Nephron (organoid): ENCODE measurements at regions not wholly inside any gene's neighbourhood (a gene's known extent, or its start where the extent isn't known, plus 50 kb on each side); places are given as distances from the start of the nearest gene placed in this dataset.

Experiments
- H3K27ac Mint-ChIP-seq, 3 experiments: 2 replicates each; pipeline ENCODE4 v1.8.0; 2020; ENCODE audit warnings: mixed read lengths in 3 of 3, mild to moderate bottlenecking in 2 of 3, moderate library complexity in 1 of 3
- H3K27me3 Mint-ChIP-seq: 2 replicates; pipeline ENCODE4 v1.8.0; 2021; ENCODE audit warnings: low read depth, mild to moderate bottlenecking, moderate library complexity, mixed read lengths
- H3K36me3 Mint-ChIP-seq: 2 replicates; pipeline ENCODE4 v1.8.0; 2020; ENCODE audit warnings: low read depth, mixed read lengths
- H3K4me1 Mint-ChIP-seq: 2 replicates; pipeline ENCODE4 v1.8.0; 2020; ENCODE audit warnings: mixed read lengths
- H3K4me3 Mint-ChIP-seq, 3 experiments: 2 replicates each; pipeline ENCODE4 v1.8.0; 2020; ENCODE audit warnings: mild to moderate bottlenecking in 3 of 3, mixed read lengths in 3 of 3, moderate library complexity in 2 of 3
- H3K9me3 Mint-ChIP-seq: 2 replicates; pipeline ENCODE4 v1.8.0; 2020; ENCODE audit warnings: mixed read lengths
- CTCF ChIP-seq, 3 experiments: fragments of 200-600 bp; sonication (generic); IDR thresholded peaks; one replicate each; pipeline ENCODE4 v1.5.0; 2021; ENCODE audit warnings: antibody characterized with exemption in 3 of 3; ENCODE audit not compliant: unreplicated experiment in 3 of 3

- Mint-ChIP-seq H3K4me3 (no peak overlapping the region), H3K27ac (no peak overlapping the region), H3K36me3 (peaks cover 37% of the 10 kb centered on the region), H3K9me3 (peaks cover 49% of the 10 kb centered on the region), H3K4me1 (no peaks in the 10 kb centered on the region), H3K27me3 (no peaks in the 10 kb centered on the region)
- no peak for TF ChIP-seq CTCF (IDR thresholded peaks at IDR 0.05; ENCODE audit: unreplicated experiment in 3 of 3)
Measured at GRCh38 chrX:74090049-74090448, 213.9 kb upstream of the ZCCHC13 start.

GRCh38 chrX:74085642-74086236 lies 218.2 kb upstream of the ZCCHC13 start:
- Mint-ChIP-seq H3K36me3 (peaks cover 39% of the 10 kb centered on the region), H3K27me3 (no peaks in the 10 kb centered on the region), H3K4me3 (no peak overlapping the region), H3K27ac (no peak overlapping the region), H3K9me3 (peaks cover 30% of the 10 kb centered on the region), H3K4me1 (no peaks in the 10 kb centered on the region)
- no peak for TF ChIP-seq CTCF (IDR thresholded peaks at IDR 0.05; ENCODE audit: unreplicated experiment in 3 of 3)

- no peaks in the 10 kb centered on the region for H3K4me1 Mint-ChIP-seq
- no peaks in the 10 kb centered on the region for H3K27me3 Mint-ChIP-seq
- peaks cover 44% of the 10 kb centered on the region for H3K9me3 Mint-ChIP-seq
- TF ChIP-seq CTCF (IDR thresholded peaks at IDR 0.05; ENCODE audit: unreplicated experiment in 3 of 3) = no peak
- peaks cover 53% of the 10 kb centered on the region for H3K36me3 Mint-ChIP-seq
- H3K27ac Mint-ChIP-seq = no peak overlapping the region
- no peak overlapping the region for H3K4me3 Mint-ChIP-seq
Measured at GRCh38 chrX:74080165-74080564, 223.8 kb upstream of the ZCCHC13 start.

DNA sequence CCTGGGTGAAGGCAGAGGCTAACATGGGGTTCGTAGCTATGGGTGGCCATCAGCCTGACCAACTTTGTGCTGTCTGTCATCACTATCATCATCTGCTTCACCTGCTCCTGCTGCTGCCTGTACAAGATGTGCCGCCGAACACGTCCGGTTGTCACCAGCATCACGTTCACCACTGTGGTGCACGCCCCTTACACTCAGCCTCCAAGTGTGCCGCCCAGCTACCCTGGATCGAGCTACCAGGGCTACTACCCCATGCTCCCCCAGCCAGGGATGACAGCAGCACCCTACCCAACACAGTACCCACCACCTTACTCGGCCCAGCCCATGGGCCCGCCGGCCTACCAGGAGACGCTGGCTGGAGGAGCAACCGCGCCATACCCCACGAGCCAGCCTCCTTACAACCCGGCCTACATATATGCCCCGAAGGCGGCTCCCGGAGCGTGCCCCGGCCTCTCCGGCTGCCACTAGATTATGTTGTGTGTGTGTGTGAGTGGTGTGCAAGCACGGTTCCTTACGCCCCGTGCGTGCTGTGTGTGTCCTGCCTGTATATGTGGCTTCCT lies 213.4 kb upstream of the XIST start:
- Mint-ChIP-seq H3K4me3 (no peak overlapping the region), H3K27me3 (no peaks in the 10 kb centered on the region)

GRCh38 chrX:74063426-74064155 lies 211.1 kb upstream of the XIST start:
- Mint-ChIP-seq H3K27me3 (no peaks in the 10 kb centered on the region), H3K4me1 (no peaks in the 10 kb centered on the region), H3K4me3 (no peak overlapping the region), H3K9me3 (peaks cover 6% of the 10 kb centered on the region), H3K27ac (no peak overlapping the region), H3K36me3 (peaks cover 13% of the 10 kb centered on the region)
- TF ChIP-seq CTCF (IDR thresholded peaks at IDR 0.05; ENCODE audit: unreplicated experiment in 3 of 3) = no peak

More for the DNA sequence above, 213.4 kb upstream of the XIST start:
- Mint-ChIP-seq H3K36me3 (peaks cover 28% of the 10 kb centered on the region), H3K27ac (no peak overlapping the region), H3K9me3 (peaks cover 21% of the 10 kb centered on the region), H3K4me1 (no peaks in the 10 kb centered on the region)
- no peak for TF ChIP-seq CTCF (IDR thresholded peaks at IDR 0.05; ENCODE audit: unreplicated experiment in 3 of 3)
